ENCODE measurements at regions not wholly inside any gene's neighbourhood (a gene's known extent, or its start where the extent isn't known, plus 50 kb on each side); places are given as distances from the start of the nearest gene placed in this dataset.

GRCh38 chr6:133837801-133838349 lies 51.0 kb upstream of the TCF21 start:
- DNase-seq (ENCODE audit: low read depth in 2 of 2): peak; percentile 39 to 53

Data from stimulated activated CD8-positive, alpha-beta memory T cell treated with anti-CD3 and anti-CD28 coated beads, Interleukin-2, amount 100 ng/mL, for 48 hours (primary cell).